Kidney capillary endothelial cell (primary cell): ENCODE measurements at regions not wholly inside any gene's neighbourhood (a gene's known extent, or its start where the extent isn't known, plus 50 kb on each side); places are given as distances from the start of the nearest gene placed in this dataset.

Experiments
- DNase-seq: peaks from one replicate; pipeline ENCODE4 v3.0.0-alpha.2; 2018; ENCODE audit warnings: low spot score

DNA sequence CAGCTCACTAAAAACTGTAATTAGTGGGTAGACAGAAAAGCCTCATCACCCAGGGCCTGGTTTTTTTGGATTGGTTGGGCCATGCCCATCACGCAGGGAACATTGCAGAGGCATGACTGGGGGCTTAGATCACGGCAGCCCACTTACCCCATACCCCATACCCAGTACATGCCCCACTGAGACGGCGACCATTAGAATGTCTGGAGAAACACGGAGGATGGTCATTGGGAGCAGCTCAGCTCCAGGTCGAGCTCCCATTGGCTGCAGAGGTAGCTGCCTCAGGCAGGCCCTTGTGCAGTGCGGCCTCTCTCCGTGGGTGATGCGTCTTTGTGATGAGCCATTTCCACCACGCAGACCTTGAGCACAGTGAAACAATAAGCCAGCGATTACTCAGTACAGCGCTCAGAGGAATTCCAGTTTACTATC lies 204.0 kb downstream of the GADD45G start:
- DNase-seq, result peak; percentile 89

DNA sequence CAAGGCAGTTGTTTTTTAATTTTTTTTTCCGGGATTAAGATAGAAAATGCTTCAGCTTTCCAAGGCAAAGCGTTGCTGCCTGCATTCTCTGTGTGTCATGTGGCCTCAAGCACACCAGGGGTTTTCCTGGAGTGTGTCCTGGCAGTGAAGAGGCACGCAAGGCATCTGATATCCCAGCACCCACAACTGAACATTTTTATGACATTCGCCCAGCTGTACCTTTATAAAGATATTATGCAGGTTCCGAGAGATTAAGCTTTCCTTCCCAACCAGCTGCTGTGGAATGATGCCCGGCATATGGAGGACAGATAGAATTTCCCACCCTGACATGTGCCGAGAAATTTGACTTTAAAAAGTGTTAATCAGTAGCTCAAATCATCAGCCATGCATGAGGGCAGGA lies 205.6 kb downstream of the GADD45G start:
- DNase-seq, result no peak

DNA sequence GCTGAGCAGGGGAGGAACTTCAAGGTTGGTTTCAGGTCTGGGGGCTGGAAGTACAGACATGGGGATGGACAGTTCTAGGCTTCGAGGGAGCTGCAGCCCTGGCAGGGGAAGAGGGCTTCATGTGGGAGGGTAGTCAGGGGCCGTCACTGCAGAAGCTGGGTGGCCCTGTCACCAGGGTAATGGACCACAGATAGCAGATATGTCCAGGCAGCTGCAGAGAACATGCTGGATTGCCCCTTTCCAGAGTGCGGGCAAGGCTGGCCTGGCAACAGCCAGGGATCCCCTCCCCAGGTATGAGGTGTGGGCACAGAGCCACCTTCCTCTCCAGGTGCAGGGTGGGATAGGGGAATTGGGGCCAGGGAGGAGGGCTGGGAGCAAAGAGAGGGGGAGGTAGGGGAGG lies 206.5 kb downstream of the GADD45G start:
- no peak for DNase-seq

DNA sequence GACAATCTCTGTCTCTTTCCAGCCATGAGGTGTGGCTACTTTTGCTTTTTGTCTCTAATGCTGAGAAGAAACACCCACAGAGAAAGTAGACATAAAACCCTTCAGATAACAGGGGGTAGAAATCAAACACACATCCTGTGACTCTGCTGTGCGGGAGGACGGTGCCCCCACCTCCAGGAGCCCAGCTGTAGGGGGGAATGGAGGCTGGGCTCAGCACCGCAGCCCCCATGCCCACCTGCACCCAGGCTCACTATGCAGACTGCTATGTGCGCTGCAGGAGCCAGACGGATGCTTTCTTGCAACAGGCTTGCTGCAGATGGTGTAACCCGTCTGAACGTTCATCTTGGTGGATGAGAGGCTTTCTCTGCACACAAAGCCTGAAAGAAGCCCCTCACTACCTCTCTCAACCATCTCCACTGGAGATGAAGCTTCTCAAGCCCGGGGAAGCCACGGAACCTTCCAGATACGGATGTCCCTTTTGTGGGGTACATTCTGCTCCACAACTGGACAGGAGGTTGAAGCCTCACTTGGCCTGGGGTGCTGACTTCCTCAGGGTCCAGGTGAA lies 207.2 kb downstream of the GADD45G start:
- DNase-seq, result no peak

DNA sequence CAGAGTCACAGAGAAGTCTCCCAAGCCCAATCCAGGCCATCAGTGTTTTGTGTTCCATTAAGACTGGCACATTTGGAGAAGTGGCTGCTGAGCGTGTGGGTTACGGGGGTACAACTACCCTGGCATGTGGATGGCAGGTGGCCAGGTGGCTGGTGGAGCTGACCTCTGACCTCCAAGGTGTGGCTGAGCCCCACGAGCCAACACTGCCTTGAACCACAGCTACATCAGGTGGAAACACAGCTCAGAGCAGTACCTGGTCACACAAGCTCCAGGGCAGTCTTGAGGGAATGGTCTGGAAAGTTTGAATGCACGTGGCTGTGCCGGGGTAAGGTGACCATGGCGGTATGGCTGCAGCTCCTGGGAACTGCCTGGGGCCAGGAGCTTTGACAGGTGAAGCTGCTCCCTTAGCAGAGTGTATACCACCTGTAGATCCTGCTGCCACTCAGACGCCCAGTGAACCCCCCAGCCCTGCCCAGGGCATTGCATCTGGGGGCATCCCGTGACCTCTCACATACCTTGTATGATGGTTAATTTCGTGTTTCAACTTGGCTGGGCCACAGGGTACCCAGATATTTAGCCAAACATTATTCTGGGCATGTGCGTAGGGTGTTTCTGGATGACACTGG lies 207.9 kb downstream of the GADD45G start:
- DNase-seq, result no peak

DNA sequence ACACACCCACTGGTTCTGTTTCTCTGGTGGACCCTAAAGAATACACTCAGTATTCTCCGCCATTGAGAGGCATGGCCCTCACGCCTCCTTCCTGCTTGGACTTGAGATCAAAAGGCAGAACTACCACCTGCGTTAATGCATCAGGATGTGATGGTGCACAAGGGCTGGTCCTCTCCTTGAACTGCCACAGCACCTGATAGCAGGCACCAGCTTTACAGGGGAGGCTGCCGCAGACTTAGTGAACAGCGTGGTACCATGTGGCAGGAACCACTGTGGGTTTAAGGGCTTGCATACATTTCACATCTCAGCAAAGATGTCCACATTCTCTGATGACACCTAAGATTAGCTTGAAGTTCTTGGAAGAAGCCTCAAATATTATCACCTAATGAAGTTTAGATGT lies 208.7 kb downstream of the GADD45G start:
- DNase-seq, result no peak

DNA sequence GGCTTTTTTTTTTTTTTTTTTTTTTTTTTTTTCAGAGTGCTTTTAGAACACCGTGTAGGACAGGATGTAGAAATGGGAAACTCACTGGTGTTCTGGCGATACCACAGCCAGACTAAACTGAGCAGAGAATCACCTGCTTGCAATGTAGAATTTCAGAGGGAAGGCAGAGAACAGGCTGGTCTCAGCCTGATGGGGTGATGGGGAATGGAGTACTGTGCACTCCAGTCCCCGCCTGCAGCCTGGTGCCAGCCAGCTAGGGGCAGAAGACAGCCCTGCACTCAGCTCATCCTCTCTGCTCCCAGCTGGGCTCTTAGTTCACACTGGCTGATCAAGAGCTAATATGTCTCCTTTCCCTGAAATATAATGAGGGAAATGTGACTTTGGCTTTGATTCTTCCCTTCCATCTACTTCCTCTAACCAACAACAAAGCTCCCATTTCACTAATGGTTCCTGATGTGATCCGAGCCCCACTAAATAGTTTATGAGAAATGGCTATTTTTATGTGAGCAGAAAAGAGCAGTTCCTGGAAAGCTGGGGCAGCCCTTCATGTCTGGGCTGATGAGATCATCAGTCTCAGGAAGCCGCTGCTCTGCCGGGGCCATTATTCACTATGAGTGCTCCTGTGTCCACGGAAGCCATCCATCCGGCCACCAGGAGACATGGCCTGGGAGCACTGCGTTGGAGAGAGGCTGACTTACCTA lies 209.7 kb downstream of the GADD45G start:
- peak; percentile 95 for DNase-seq

DNA sequence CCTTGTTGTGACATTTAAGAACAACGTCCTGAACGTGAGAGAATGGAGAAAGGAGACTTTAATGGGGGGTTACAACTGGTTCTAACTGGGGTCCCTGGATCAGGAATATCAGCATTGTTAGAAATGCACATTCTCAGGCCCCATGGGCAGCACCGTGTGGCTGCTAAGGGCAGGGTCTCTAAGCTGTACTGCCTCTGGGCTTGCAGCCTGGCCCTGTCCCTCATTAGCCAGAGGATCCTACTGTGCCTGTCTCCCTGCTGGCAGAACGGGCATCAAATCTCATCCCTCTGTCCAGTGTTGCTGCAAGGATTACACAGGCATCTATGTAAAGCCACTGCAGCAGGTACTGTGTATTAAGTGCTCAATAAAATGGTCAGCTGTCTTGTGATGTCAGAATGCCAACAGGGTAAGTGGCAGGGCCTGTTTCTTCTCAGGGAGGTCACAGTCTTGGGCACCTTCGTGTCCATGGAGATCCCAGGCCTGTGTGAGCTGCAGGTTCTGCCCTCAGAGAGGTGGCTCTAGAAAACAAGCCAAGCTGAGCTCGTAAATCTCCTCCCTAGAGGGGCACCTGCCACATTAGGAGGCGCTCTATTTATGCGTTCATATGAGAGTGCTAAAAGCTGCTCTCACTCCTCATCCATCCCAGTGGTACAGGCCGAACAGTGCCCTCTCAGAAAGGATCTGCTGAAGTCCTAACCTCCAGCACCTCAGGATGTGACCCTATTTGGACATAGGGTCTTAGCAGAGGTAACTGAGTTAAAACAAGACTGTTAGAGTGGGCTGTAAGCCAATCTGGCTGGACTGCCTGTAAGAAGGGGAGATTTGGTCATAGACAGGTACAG lies 210.5 kb downstream of the GADD45G start:
- no peak for DNase-seq

DNA sequence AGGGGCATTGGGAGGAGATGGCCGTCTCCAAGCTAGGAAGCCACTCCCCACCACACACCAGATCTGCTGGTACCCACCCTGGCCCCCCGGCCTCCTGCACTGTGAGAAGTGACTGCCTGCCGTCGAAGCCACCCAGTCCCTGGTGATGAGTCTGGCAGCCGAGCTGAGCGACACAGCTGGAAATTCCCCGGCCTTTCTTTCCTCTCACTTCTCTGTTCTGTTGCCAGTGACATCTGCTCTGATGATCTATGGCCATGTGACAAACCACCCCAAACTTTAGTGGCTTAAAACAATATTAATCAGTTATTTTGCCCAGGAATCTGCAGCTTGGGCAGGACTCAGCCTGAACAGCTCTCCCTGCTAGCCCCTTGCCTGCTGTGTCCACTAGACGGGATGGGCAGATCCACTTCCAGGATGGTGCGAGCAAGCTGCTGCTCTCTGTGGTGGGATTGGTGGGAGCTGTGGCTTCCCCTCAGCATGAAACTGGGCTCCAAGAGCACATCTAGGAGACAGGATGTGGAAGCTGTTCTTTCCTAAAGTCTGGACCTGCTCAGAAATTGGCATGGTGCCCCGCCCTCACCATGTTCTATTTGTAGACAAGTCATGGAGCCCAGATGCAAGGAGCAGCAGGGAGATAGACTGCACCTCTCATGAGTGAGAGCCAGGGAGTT lies 211.2 kb downstream of the GADD45G start:
- peak; percentile 36 for DNase-seq

DNA sequence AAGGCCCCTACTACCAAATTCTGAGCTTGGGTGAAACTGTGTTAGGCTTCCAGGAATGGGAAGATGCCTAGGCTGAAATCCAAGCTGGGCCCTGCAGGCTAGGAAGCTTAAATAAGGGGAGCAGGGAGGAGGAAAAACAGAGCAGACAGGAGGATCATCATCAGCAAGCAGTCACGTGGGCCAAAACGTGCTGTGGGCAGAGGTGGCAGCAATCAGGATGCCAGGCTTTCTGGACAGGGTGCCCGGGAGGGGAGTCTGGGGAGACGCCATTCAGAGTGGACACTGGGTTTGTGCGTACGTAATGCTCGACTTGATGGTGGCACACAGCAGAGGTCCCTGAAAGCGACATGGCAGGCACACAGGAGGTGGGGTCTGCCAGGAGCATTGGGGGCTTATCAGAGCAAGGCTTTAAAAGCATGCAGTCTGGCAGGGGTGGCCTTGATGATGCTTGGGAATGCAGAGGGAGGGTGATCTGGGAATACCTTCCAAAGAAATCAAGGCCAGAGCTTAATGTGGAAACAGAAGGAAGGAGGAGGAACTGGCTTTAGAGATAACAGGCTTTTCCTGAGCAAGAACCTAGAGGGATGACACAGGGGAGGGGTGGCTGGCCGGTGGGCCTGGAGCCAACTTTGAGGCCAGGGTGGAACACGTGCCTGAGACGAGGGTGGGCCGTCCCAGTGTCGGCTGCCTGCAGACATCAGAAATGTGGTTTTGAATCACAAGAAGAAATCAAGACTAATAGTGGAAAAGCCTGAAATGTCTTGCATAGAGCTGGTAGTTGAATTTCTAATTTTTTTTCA lies 212.5 kb downstream of the GADD45G start:
- no peak for DNase-seq

DNA sequence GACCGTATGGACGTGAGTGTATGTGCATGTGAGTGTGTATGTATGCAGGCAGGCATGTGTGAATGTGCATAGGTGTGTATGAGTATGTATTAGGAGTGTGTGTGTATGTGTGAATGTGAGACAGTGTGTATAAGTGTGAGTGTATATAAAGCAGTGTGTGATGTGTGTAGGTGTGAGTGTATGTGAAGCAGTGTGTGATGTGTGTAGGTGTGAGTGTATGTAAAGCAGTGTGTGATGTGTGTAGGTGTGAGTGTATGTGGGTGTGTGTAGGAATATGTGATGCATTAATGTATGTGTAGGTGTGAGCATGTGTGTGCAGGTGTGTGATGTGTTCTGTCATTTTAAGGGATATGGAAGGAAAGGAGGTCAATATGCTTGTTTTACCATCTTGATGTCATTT lies 215.5 kb downstream of the GADD45G start:
- no peak for DNase-seq

DNA sequence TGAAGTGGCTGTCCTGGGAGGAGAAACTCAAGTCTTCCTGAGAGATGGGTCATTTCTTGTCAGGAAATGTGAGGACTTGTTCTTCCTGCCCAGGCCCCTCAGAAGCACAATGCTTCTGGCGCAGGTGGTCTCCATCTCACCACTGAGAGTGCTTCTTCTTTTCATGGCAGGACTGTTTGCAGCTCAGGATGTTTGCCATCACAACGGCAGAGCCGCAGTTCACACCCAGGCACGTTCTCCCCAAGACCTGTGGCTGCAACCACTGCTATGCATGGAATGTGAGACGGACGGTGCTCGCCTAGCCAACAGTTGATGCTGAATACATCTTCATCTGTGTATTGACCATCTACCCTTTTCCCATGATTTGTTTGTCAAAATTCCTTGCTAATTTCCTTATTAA lies 216.3 kb downstream of the GADD45G start:
- no peak for DNase-seq

DNA sequence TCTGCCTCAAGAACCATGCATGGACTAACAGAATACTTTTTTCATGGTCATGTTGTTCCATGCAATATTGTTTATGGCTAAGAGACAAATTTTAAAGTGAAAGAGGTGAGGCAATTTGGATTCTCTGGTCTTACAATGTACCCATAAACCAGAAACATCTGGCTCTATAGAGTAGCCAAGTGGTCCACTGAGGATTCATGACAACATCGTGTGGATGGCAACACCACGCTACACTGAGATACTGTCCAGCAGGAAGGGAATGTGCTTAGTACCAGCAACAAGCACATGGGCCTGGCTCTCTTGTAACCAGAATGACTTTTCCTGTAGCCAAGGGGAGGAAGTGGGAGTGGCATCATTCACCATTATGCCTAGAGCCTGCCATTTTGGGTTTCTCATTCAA lies 218.2 kb downstream of the GADD45G start:
- no peak for DNase-seq

DNA sequence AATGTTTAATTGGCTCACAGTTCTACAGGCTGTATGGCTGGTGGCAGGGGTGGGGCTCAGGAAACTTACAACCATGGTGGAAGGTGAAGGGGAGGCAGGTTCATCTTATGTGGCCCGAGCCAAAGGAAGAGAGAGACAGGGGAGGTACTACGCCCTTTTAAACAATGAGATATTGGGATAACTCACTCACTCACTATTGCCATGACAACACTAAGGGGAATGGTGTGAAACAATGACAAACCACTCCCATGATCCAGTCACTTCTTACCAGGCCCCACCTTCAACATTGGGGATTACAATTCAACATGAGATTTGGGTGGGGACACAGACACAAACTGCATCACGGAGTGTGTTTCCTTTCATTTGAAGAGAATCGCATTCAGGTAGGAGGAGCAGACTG lies 220.9 kb downstream of the GADD45G start:
- DNase-seq, result no peak

DNA sequence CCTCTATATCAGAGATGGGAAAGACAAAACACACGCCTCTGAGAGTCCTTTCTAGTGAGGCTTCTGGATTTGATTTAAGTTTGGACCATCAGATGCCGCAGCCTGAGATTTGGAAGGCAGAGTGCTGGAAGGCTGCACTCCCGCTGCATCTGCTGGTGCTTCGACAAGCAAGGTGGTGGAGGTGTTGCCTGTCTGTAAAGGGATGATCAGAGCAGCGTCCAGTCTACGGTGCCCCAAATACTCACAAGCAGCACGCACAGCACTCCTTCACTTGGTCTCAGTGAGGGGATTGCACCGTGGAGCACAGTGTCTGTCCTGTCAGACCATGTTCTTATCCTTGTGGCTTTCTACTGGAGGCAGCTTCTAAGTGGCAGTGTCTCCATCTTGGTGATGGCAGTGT lies 221.4 kb downstream of the GADD45G start:
- no peak for DNase-seq

DNA sequence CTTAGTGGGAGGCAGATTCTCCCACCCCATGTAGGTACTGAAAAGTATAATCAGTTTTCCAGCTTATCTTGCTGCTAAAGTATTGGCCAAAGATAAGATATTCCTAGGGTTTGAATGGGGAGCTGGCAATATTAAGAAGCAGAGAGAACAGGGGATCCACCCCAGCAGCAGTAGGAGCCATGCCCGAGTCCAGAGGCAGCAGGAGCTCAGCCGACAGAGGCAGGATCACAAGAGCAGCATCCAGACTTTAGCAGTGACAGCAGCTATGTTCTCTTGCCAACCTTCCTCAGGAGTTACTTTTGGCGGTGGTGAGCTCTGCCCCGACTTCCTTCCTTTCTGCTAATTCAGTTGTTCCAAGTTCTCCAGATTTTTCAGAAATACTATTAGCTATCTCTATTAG lies 224.5 kb downstream of the GADD45G start:
- DNase-seq, result no peak

DNA sequence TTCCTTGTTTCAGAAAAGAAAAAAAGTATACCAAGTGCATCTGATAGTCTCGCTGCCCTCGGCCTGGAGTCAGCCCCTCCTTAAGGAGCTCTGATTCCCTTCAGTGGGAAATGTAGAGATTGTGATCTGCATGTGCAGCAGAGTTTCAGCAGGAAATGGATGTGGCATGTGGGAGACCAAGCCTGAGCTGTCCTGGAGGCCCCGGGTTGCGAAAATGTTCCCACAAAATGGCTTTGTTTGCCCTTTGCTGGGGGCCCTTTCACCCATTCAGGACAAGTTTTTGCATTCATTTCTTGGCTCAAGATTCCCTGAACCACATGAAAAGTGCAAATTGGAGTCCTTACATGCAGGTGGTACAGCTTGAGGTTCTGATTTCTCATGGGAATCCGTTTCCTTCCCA lies 230.9 kb downstream of the GADD45G start:
- no peak for DNase-seq

DNA sequence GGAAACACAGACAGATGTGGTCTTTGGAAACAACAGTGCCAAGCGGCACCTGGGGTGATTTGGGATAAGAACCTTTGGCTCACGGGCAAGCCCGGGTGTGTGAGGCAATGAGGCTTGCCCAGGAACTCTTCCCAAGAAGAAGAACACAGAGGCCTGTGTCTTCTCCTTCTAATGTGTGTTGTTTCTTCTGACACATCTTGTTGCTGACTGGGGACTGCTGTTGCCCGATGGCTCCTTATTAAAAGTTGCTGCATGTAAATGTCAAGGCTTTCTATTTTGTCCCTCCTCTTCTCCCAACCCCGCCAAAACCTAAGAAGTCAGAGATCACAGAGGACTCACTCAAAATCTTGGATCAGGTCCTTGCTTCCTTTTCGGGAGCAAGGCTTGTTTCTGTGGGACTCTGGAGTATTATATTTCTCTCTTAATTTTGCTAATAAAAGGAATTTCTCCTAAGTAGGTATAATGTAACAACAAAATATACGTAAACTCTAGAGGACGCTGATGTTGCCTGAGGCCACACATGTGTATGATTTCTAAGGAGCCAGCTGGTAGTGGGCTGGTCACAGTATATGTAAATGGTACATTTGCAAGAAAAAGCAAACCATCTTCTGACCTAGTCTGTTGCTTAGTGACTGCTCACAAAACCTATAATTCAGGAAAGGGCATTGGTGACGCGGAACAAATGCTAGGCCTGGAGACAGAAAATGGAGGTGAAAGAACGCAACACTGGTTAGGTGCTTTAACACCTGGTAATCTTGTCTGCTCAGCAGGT lies 232.5 kb downstream of the GADD45G start:
- no peak for DNase-seq

DNA sequence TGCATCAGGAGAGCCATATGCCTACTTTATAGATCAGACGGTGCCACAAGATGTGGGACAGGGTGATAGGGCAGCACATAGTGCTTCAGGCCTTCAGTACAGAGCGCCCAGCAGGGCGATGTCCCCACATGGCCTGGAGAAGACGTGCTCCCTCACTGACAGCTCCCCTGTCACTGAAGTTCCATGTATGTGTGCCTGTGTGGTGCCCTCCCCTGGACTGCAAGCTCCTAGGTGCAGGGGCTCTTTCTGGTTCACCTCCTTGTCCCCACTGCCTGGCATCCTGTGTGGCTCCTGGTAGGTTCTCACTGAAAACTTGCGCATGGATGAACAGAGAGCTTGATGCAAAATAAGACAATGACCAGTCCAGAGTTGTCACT lies 233.1 kb downstream of the GADD45G start:
- no peak for DNase-seq

DNA sequence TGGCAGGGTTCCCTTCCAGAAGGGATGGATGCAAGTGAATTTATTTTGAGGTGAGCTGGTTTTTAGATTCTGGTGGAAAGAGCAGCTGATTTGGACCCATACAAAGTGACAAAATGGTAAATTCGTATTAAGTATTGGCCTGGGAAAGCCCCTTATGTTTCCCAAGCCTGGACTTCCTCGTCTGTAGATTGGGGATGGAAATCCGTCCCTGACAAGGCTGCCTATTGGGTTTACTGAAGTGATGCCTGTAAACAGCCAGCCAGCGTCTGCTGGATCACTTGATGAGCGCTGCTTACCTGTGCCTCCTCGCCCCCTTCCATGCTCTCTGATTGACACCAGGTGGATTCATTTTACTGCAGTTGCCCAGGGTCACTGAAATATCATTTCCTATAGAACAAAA lies 233.8 kb downstream of the GADD45G start:
- no peak for DNase-seq

DNA sequence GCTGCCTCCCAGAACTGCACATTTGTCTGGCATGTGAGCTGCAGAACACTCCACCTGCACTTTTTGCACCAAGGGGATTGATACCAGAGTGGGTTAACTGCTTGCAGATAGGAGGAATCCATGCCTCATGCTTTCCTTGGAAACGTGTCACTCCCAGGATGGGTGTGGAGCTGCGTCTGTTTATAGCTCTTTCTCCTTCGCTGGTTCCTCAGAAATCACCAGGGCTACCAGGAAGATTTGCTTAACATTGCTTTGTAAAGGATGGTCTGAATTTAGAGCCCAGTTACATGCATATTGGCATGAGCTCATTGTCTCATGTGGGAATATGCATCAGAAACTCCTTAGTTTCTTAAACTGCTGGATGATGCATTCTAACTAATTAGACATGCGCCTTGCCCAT lies 234.6 kb downstream of the GADD45G start:
- no peak for DNase-seq
